CD1c-positive myeloid dendritic cell (primary cell): ENCODE measurements at regions not wholly inside any gene's neighbourhood (a gene's known extent, or its start where the extent isn't known, plus 50 kb on each side); places are given as distances from the start of the nearest gene placed in this dataset.

Source experiments
- DNase-seq: peaks from one replicate; pipeline ENCODE4 v3.0.0-alpha.2; 2016; ENCODE audit errors: extremely low spot score

- DNase-seq, result no peak
Observed at GRCh38 chr19:33898062-33898677, 101.5 kb downstream of the KCTD15 start.

GRCh38 chr19:33900817-33901216 is 104.1 kb downstream of the KCTD15 start:
- DNase-seq, result no peak

- DNase-seq, result no peak
Observed at GRCh38 chr19:33902395-33902794, 105.7 kb downstream of the KCTD15 start.

GRCh38 chr19:33902802-33903488 is 106.3 kb downstream of the KCTD15 start:
- DNase-seq, result no peak

GRCh38 chr19:33903489-33903850 is 106.8 kb downstream of the KCTD15 start:
- DNase-seq, result no peak

- no peak for DNase-seq
Observed at GRCh38 chr19:33904681-33905080, 108.0 kb downstream of the KCTD15 start.

GRCh38 chr19:33905473-33905936 is 108.8 kb downstream of the KCTD15 start:
- DNase-seq, result no peak

GRCh38 chr19:33905937-33906577 is 109.4 kb downstream of the KCTD15 start:
- no peak for DNase-seq

- DNase-seq, result no peak
Observed at GRCh38 chr19:33906578-33907335, 110.1 kb downstream of the KCTD15 start.

- DNase-seq, result no peak
Observed at GRCh38 chr19:33910922-33911321, 114.3 kb downstream of the KCTD15 start.

GRCh38 chr19:33914599-33914998 is 117.9 kb downstream of the KCTD15 start:
- no peak for DNase-seq

- no peak for DNase-seq
Observed at GRCh38 chr19:33916792-33917191, 120.1 kb downstream of the KCTD15 start.

- DNase-seq, result no peak
Observed at GRCh38 chr19:33919291-33919690, 122.6 kb downstream of the KCTD15 start.

GRCh38 chr19:33921165-33921564 is 124.5 kb downstream of the KCTD15 start:
- DNase-seq, result no peak

GRCh38 chr19:33926306-33926705 is 129.6 kb downstream of the KCTD15 start:
- no peak for DNase-seq

GRCh38 chr19:33927789-33928457 is 131.3 kb downstream of the KCTD15 start:
- no peak for DNase-seq

GRCh38 chr19:33928458-33928950 is 131.8 kb downstream of the KCTD15 start:
- DNase-seq, result no peak

- no peak for DNase-seq
Observed at GRCh38 chr19:33933931-33934330, 137.3 kb downstream of the KCTD15 start.

GRCh38 chr19:33938821-33939220 is 142.2 kb downstream of the KCTD15 start:
- no peak for DNase-seq

GRCh38 chr19:33941133-33941532 is 144.5 kb downstream of the KCTD15 start:
- DNase-seq, result no peak

- no peak for DNase-seq
Observed at GRCh38 chr19:33946535-33947264, 150.0 kb downstream of the KCTD15 start.
